CD4-positive, alpha-beta memory T cell (primary cell): ENCODE measurements at regions not wholly inside any gene's neighbourhood (a gene's known extent, or its start where the extent isn't known, plus 50 kb on each side); places are given as distances from the start of the nearest gene placed in this dataset.

Source experiments
- CTCF ChIA-PET: fragments of 350-600 bp; sonication (Branson Sonifier 250); formaldehyde crosslinking; loops from one replicate; lab custom pipeline; 2021; ENCODE audit warnings: inconsistent platforms; ENCODE audit not compliant: partially characterized antibody; lab: Charles Lee
- POLR2A ChIA-PET: fragments of 350-600 bp; sonication (Branson Sonifier 250); formaldehyde crosslinking; loops from one replicate; lab custom pipeline; 2021; ENCODE audit not compliant: partially characterized antibody; lab: Charles Lee
- DNase-seq, 5 donors: peaks; one replicate each; pipeline versions ENCODE4 v3.0.0 to v3.0.0-alpha.2; 2020 to 2022; ENCODE audit warnings: mixed read lengths in 1 of 5
- H3K27ac ChIP-seq: one replicate; pipeline ENCODE4 v1.7.0; 2013; ENCODE audit warnings: low read depth, low read length
- H3K27me3 ChIP-seq: 2 replicates; pipeline ENCODE4 v1.7.0; 2013; ENCODE audit warnings: mild to moderate bottlenecking, low read length, moderate library complexity; ENCODE audit not compliant: insufficient read depth
- H3K36me3 ChIP-seq: 2 replicates; pipeline ENCODE4 v1.7.0; 2013; ENCODE audit warnings: mild to moderate bottlenecking, low read length, moderate library complexity; ENCODE audit not compliant: insufficient read depth
- H3K4me1 ChIP-seq: 2 replicates; pipeline ENCODE4 v1.7.0; 2013; ENCODE audit warnings: mild to moderate bottlenecking, low read length, moderate library complexity; ENCODE audit not compliant: insufficient read depth
- H3K4me3 ChIP-seq, 2 donors: one replicate each; pipeline ENCODE4 v1.7.0; 2013; ENCODE audit warnings: low read length in 2 of 2, mild to moderate bottlenecking in 1 of 2
- H3K9me3 ChIP-seq, 2 donors: one replicate each; pipeline ENCODE4 v1.7.0; 2013; ENCODE audit warnings: low read length in 2 of 2, control low read depth in 1 of 2; ENCODE audit not compliant: control insufficient read depth in 1 of 2
- H3K27ac Mint-ChIP-seq, 7 donors: one replicate each; pipeline ENCODE4 v1.8.0; 2020 to 2021; ENCODE audit warnings: mixed read lengths in 7 of 7, mild to moderate bottlenecking in 6 of 7, inconsistent platforms in 3 of 7, moderate library complexity in 3 of 7
- H3K27me3 Mint-ChIP-seq, 2 donors: one replicate each; pipeline ENCODE4 v1.8.0; 2020 to 2021; ENCODE audit warnings: mixed read lengths in 2 of 2
- H3K36me3 Mint-ChIP-seq, 2 donors: one replicate each; pipeline ENCODE4 v1.8.0; 2020 to 2021; ENCODE audit warnings: mixed read lengths in 2 of 2, inconsistent platforms in 1 of 2, mild to moderate bottlenecking in 1 of 2
- H3K4me1 Mint-ChIP-seq, 4 donors: one replicate each; pipeline ENCODE4 v1.8.0; 2020 to 2021; ENCODE audit warnings: mixed read lengths in 4 of 4, mild to moderate bottlenecking in 1 of 4
- H3K4me3 Mint-ChIP-seq, 8 donors: one replicate each; pipeline ENCODE4 v1.8.0; 2020 to 2021; ENCODE audit warnings: mixed read lengths in 8 of 8, mild to moderate bottlenecking in 7 of 8, moderate library complexity in 6 of 8, inconsistent platforms in 3 of 8
- H3K9me3 Mint-ChIP-seq, 8 donors: one replicate each; pipeline ENCODE4 v1.8.0; 2020 to 2021; ENCODE audit warnings: mixed read lengths in 8 of 8, mild to moderate bottlenecking in 5 of 8, inconsistent platforms in 3 of 8, moderate library complexity in 1 of 8
- intact Hi-C: fragments of 100-400 bp; cut with micrococcal nuclease; formaldehyde crosslinking; loops from one replicate; pipeline ENCODE4 v1.15.1; 2023

- H3K4me1 Mint-ChIP-seq: no peaks in the 10 kb centered on the region
- intact Hi-C loops: no loop called here
- no peaks in the 10 kb centered on the region for H3K36me3 ChIP-seq
- H3K9me3 ChIP-seq: no peaks in the 10 kb centered on the region
- H3K27me3 Mint-ChIP-seq: no peaks in the 10 kb centered on the region
- no peaks in the 10 kb centered on the region for H3K27me3 ChIP-seq
- no peak overlapping the region for H3K27ac ChIP-seq
- H3K4me1 ChIP-seq: no peaks in the 10 kb centered on the region
- no peak for DNase-seq
- H3K27ac Mint-ChIP-seq: no peak overlapping the region
- H3K9me3 Mint-ChIP-seq: peaks cover 0 to 13% (median 4%) of the 10 kb centered on the region in 8 donors
- ChIA-PET CTCF (no interaction called here), POLR2A (no interaction called here)
- H3K4me3 Mint-ChIP-seq: no peak overlapping the region
- no peaks in the 10 kb centered on the region for H3K36me3 Mint-ChIP-seq
- H3K4me3 ChIP-seq: no peak overlapping the region
Observed at GRCh38 chr6:148068437-148069061, 274.1 kb upstream of the SASH1 start.

DNA sequence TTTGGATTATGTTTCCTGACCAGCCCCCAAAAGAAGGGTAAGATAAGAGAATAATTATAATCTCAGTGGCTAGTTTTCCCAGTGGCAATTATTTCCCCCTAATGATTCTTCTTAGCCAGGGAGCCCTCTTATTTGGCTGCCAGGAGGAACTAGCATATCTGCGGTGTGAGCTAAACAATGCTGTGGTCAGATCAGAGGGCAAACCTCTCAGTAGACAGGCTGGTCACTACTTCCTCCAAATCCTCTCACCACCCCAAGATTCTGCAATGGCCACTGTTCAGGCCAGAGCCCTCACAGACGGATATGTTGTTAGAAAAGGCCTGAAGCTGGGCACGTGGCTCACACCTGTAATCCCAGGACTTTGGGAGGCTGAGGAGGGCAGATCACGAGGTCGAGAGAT lies 273.4 kb upstream of the SASH1 start:
- H3K4me1 ChIP-seq: no peaks in the 10 kb centered on the region
- Mint-ChIP-seq H3K27ac (no peak overlapping the region), H3K9me3 (peaks cover 0 to 10% (median 2%) of the 10 kb centered on the region in 8 donors), H3K36me3 (no peaks in the 10 kb centered on the region), H3K4me1 (no peaks in the 10 kb centered on the region), H3K27me3 (no peaks in the 10 kb centered on the region), H3K4me3 (no peak overlapping the region)
- H3K4me3 ChIP-seq: no peak overlapping the region
- H3K27me3 ChIP-seq: no peaks in the 10 kb centered on the region
- H3K36me3 ChIP-seq: no peaks in the 10 kb centered on the region
- CTCF ChIA-PET: no interaction called here
- no peak for DNase-seq
- intact Hi-C loops: no loop called here
- POLR2A ChIA-PET: no interaction called here
- H3K27ac ChIP-seq: no peak overlapping the region
- H3K9me3 ChIP-seq: no peaks in the 10 kb centered on the region

GRCh38 chr6:148074291-148074690 lies 268.3 kb upstream of the SASH1 start:
- no peaks in the 10 kb centered on the region for H3K4me1 Mint-ChIP-seq
- peaks cover 3% of the 10 kb centered on the region in 2 donors for H3K27me3 Mint-ChIP-seq
- H3K36me3 Mint-ChIP-seq: no peaks in the 10 kb centered on the region
- peaks cover 0 to 10% (median 2%) of the 10 kb centered on the region in 8 donors for H3K9me3 Mint-ChIP-seq
- DNase-seq: no peak
- intact Hi-C loops: no loop called here
- no peak overlapping the region for H3K27ac ChIP-seq
- no peak overlapping the region for H3K4me3 ChIP-seq
- no peak overlapping the region for H3K4me3 Mint-ChIP-seq
- CTCF ChIA-PET: no interaction called here
- POLR2A ChIA-PET: no interaction called here
- no peaks in the 10 kb centered on the region for H3K36me3 ChIP-seq
- H3K27me3 ChIP-seq: no peaks in the 10 kb centered on the region
- no peaks in the 10 kb centered on the region for H3K9me3 ChIP-seq
- no peak overlapping the region for H3K27ac Mint-ChIP-seq
- H3K4me1 ChIP-seq: no peaks in the 10 kb centered on the region

DNA sequence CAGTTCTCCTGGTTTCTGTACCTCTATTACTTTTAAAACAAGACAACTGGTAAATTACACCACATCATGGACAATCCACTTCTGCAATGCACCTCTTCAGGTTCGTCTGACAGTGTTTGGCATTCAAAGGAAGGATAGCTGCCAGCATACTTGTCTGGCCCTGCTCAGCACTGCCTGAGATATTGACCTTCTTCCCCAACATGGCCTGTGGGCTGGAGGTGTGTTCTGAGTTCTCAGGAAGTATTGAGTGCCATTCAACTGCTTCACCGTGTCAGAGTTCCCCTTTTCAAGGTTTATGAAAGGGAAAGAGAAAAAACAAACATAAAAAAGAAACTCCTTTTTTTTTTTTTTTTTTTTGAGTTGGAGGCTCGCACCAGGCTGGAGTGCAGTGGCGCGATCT lies 267.9 kb upstream of the SASH1 start:
- Mint-ChIP-seq H3K4me1 (no peaks in the 10 kb centered on the region), H3K36me3 (no peaks in the 10 kb centered on the region), H3K4me3 (no peak overlapping the region), H3K9me3 (peaks cover 0 to 10% (median 2%) of the 10 kb centered on the region in 8 donors), H3K27me3 (peaks cover 3% of the 10 kb centered on the region in 2 donors), H3K27ac (no peak overlapping the region)
- Histone ChIP-seq H3K27me3 (no peaks in the 10 kb centered on the region), H3K36me3 (no peaks in the 10 kb centered on the region), H3K4me1 (no peaks in the 10 kb centered on the region), H3K27ac (no peak overlapping the region), H3K4me3 (no peak overlapping the region), H3K9me3 (no peaks in the 10 kb centered on the region)
- intact Hi-C loops: no loop called here
- no peak for DNase-seq
- CTCF ChIA-PET: no interaction called here
- POLR2A ChIA-PET: no interaction called here

GRCh38 chr6:148075352-148075751 lies 267.3 kb upstream of the SASH1 start:
- Histone ChIP-seq H3K27me3 (no peaks in the 10 kb centered on the region), H3K4me3 (no peak overlapping the region), H3K27ac (no peak overlapping the region), H3K36me3 (no peaks in the 10 kb centered on the region), H3K9me3 (no peaks in the 10 kb centered on the region), H3K4me1 (no peaks in the 10 kb centered on the region)
- POLR2A ChIA-PET: no interaction called here
- no peaks in the 10 kb centered on the region for H3K4me1 Mint-ChIP-seq
- no peak for DNase-seq
- H3K36me3 Mint-ChIP-seq: no peaks in the 10 kb centered on the region
- intact Hi-C loops: no loop called here
- H3K27ac Mint-ChIP-seq: no peak overlapping the region
- CTCF ChIA-PET: no interaction called here
- H3K4me3 Mint-ChIP-seq: no peak overlapping the region
- peaks cover 3% of the 10 kb centered on the region in 2 donors for H3K27me3 Mint-ChIP-seq
- H3K9me3 Mint-ChIP-seq: peaks cover 0 to 10% (median 2%) of the 10 kb centered on the region in 8 donors

DNA sequence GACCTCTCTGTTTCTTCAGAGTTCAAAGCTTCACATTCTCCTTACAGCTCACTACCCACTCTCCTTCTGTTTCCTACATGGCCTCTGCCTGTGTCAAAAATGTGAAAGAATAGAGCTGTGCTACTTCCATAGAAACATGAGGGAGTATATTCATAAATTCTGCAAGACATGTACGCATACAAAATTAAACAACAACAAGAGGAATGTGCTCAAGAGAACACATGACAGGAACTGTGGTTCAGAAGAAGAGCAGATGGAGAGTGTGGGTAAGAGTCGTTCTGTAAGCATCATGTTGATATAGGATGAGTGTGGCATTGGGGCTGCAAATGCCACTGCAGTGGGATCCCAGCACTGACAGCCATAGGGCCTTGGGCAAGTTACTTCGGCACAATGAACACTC lies 266.6 kb upstream of the SASH1 start:
- Histone ChIP-seq H3K27me3 (no peaks in the 10 kb centered on the region), H3K4me1 (no peaks in the 10 kb centered on the region), H3K9me3 (no peaks in the 10 kb centered on the region), H3K4me3 (no peak overlapping the region), H3K36me3 (no peaks in the 10 kb centered on the region), H3K27ac (no peak overlapping the region)
- H3K36me3 Mint-ChIP-seq: no peaks in the 10 kb centered on the region
- DNase-seq: no peak
- ChIA-PET CTCF (no interaction called here), POLR2A (no interaction called here)
- no peaks in the 10 kb centered on the region for H3K4me1 Mint-ChIP-seq
- peaks cover 3% of the 10 kb centered on the region in 2 donors for H3K27me3 Mint-ChIP-seq
- H3K27ac Mint-ChIP-seq: no peak overlapping the region
- intact Hi-C loops: no loop called here
- H3K4me3 Mint-ChIP-seq: no peak overlapping the region
- H3K9me3 Mint-ChIP-seq: peaks cover 0 to 10% (median 2%) of the 10 kb centered on the region in 8 donors

DNA sequence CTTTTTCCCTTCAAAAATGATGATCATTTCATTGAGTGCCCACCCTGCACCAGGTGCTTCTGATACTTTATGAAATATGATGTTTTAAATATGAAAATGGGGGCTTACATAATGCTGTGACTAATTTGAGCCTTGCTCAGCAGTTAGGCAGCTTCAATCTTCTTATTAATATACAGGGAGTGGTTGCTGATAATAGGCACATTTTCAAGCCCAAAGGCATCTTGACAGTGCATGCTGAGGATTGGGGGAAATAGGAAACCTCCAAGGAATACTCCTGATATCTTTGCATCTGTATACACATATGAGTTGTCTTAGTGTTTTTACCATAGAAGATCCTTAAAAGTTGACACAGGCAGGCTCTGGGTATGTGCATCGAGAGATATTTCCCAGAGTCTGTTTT lies 262.3 kb upstream of the SASH1 start:
- CTCF ChIA-PET: no interaction called here
- H3K27me3 ChIP-seq: no peaks in the 10 kb centered on the region
- no peak overlapping the region for H3K4me3 Mint-ChIP-seq
- no peak for DNase-seq
- H3K27ac Mint-ChIP-seq: no peak overlapping the region
- no peaks in the 10 kb centered on the region for H3K36me3 ChIP-seq
- H3K36me3 Mint-ChIP-seq: no peaks in the 10 kb centered on the region
- intact Hi-C loops: no loop called here
- H3K27ac ChIP-seq: no peak overlapping the region
- H3K4me1 Mint-ChIP-seq: no peaks in the 10 kb centered on the region
- H3K9me3 ChIP-seq: no peaks in the 10 kb centered on the region
- no peak overlapping the region for H3K4me3 ChIP-seq
- POLR2A ChIA-PET: no interaction called here
- H3K4me1 ChIP-seq: no peaks in the 10 kb centered on the region
- H3K9me3 Mint-ChIP-seq: peaks cover 0 to 4% (median 0%) of the 10 kb centered on the region in 8 donors
- H3K27me3 Mint-ChIP-seq: peaks cover 3% of the 10 kb centered on the region in 2 donors

- POLR2A ChIA-PET: no interaction called here
- Histone ChIP-seq H3K27me3 (no peaks in the 10 kb centered on the region), H3K36me3 (no peaks in the 10 kb centered on the region), H3K27ac (no peak overlapping the region), H3K9me3 (no peaks in the 10 kb centered on the region), H3K4me3 (no peak overlapping the region), H3K4me1 (no peaks in the 10 kb centered on the region)
- peaks cover 2 to 3% of the 10 kb centered on the region in 2 donors for H3K27me3 Mint-ChIP-seq
- H3K4me3 Mint-ChIP-seq: no peak overlapping the region
- CTCF ChIA-PET: no interaction called here
- H3K27ac Mint-ChIP-seq: no peak overlapping the region
- no peaks in the 10 kb centered on the region for H3K4me1 Mint-ChIP-seq
- intact Hi-C loops: no loop called here
- DNase-seq: no peak
- H3K9me3 Mint-ChIP-seq: peaks cover 0 to 3% (median 0%) of the 10 kb centered on the region in 8 donors
- H3K36me3 Mint-ChIP-seq: no peaks in the 10 kb centered on the region
Observed at GRCh38 chr6:148081076-148081475, 261.6 kb upstream of the SASH1 start.
